ENCODE measurements at regions not wholly inside any gene's neighbourhood (a gene's known extent, or its start where the extent isn't known, plus 50 kb on each side); places are given as distances from the start of the nearest gene placed in this dataset.

DNA sequence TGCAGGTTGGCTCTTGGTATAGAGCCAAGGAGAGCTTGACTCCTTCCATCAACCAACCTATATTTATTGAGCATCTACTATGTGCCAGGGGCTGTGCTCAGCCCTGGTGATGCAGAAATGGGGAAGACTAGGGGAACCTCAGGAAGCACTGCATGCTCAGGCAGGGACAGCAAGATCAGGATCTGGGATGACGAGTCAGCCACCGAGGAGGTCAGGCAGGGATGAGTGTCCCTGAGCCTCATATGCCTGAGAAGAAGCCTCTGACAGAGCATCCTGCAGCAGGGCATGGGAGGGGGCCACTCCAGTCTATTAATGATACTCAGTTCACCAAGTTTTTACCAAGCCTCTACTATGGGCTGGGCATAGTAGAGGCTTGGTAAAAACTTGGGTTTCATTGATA is 158.1 kb downstream of the KATNAL1 start:
- TF ChIP-seq EZH2 (IDR thresholded peaks at IDR 0.05; ENCODE audit: insufficient read depth, low read length), result no peak
- TF ChIP-seq, protein P1, sequence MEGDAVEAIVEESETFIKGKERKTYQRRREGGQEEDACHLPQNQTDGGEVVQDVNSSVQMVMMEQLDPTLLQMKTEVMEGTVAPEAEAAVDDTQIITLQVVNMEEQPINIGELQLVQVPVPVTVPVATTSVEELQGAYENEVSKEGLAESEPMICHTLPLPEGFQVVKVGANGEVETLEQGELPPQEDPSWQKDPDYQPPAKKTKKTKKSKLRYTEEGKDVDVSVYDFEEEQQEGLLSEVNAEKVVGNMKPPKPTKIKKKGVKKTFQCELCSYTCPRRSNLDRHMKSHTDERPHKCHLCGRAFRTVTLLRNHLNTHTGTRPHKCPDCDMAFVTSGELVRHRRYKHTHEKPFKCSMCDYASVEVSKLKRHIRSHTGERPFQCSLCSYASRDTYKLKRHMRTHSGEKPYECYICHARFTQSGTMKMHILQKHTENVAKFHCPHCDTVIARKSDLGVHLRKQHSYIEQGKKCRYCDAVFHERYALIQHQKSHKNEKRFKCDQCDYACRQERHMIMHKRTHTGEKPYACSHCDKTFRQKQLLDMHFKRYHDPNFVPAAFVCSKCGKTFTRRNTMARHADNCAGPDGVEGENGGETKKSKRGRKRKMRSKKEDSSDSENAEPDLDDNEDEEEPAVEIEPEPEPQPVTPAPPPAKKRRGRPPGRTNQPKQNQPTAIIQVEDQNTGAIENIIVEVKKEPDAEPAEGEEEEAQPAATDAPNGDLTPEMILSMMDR (IDR thresholded peaks at IDR 0.05; ENCODE audit: insufficient read depth, low read depth, low read length), result no peak

Data from astrocyte (in vitro differentiated cells and primary cell).